ENCODE measurements at regions not wholly inside any gene's neighbourhood (a gene's known extent, or its start where the extent isn't known, plus 50 kb on each side); places are given as distances from the start of the nearest gene placed in this dataset.

DNA sequence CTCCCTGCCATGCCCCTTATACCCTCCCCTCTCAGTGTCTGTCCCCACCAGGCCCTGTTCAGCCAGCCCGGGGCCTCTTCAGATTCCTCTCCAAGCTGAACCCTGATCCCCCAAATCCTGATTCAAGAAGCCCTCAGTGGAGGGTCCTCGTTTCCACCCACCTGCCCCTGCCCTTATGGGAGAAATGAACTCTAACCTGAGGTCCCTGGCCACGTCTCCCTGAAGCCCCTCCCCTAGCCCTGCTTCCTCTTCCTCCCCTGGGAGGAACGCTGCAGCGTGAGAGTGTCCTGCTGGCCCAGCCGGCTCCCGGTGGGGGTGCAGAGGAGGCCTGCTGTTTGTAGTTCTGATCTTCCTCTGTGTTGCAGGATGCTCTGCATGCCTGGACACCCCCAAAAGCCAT, 56.7 kb upstream of the GLI2 start:
- peaks cover 3 to 4% of the 10 kb centered on the region in 2 donors for H3K4me1 ChIP-seq (replicated peaks in 1 of 2)
- 43 to 56% methylated on average over 1 to 5 of the region's 7 CpGs; no CpG with 5 or more reads in 8 of the 10 experiments for WGBS, 10 experiments
- in situ Hi-C loops (cut with MboI; ENCODE audit: low pct_unique_long_range_greater_than_20kb in 2 of 9, low sequenced_read_pairs in 9 of 9, unreplicated experiment in 9 of 9): loop anchor here in 5 of 9 experiments (5.0 to 25.0 kb wide), 2 partner anchors 332 to 342 kb away; partner anchors contain the start of gene INHBB (in 5 of the 5)

DNA sequence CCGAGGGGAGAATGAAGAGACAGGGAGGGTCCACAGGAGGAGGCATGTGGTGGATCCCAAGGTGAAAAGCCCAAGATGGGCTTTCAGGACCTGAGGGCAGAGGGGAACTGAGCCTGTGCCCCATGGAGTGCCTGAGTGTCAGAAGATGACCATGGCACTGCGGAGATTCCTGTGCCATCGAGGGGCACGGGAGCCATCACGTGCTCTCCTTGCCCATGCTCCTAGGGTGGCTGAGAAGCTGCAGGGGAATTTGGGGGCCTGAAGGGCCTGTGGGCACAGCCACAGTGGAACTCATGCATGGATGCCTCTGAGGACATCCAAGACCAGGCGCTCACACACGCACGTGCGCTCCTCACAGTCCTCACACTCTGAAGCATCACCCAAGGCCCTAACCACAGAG, 56.1 kb upstream of the GLI2 start:
- Histone ChIP-seq H3K27ac (no peak overlapping the region), H3K4me3 (no peak overlapping the region), H3K4me1 (replicated peaks in 1 of 2) (peaks cover 3 to 4% of the 10 kb centered on the region in 2 donors)
- no peak for ATAC-seq (replicated peaks in 6 of 8)
- WGBS, 10 experiments: 0 to 100% (median 87%) methylated on average over 1 to 4 of the region's 9 CpGs; no CpG with 5 or more reads in 5 of the 10 experiments
- in situ Hi-C loops (cut with MboI; ENCODE audit: low pct_unique_long_range_greater_than_20kb in 2 of 9, low sequenced_read_pairs in 9 of 9, unreplicated experiment in 9 of 9): loop anchor here in 5 of 9 experiments (5.0 to 25.0 kb wide), 2 partner anchors 332 to 342 kb away; partner anchors contain the start of gene INHBB (in 5 of the 5)

More for the DNA sequence above, 56.7 kb upstream of the GLI2 start:
- Histone ChIP-seq H3K4me3 (no peak overlapping the region), H3K27ac (no peak overlapping the region)
- ATAC-seq (replicated peaks in 6 of 8): no peak

DNA sequence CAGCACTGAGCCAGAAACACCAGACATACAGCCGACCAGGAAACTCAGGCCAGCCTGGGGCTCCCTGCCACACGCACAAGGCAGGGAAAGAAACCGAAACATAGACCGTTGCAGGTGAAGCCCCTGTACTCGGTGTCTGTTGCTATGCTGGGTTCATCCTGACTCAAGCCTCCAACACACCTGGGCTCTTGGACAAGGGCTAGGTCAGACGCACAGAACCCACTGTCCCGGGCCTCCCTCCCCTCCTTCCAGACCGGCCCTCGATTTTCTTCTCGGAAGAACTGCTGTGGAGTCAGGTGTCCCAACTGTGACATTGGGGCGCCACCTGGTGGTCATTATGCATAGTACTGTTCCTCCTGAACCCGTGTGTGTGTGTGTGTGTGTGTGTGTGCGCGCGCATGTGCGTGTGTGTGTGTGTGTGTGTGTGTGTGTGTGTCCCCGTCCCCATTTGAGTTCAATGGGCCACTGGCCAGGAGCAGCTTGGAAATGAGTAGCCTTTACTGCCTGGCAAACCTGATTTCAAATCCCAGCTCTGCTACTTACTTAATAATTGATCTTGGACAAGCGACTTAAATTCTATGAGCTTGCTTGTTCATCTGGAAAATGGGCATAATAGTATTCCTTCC, 55.4 kb upstream of the GLI2 start:
- peak; percentile 78 to 95 (median 94) for ATAC-seq (replicated peaks in 6 of 8)
- Histone ChIP-seq H3K4me1 (replicated peaks in 1 of 2) (peaks cover 3 to 4% of the 10 kb centered on the region in 2 donors), H3K4me3 (no peak overlapping the region), H3K27ac (no peak overlapping the region)
- WGBS, 10 experiments: 0 to 28% (median 17%) methylated on average over 1 to 11 of the region's 18 CpGs; no CpG with 5 or more reads in 7 of the 10 experiments
- in situ Hi-C loops (cut with MboI; ENCODE audit: low pct_unique_long_range_greater_than_20kb in 2 of 9, low sequenced_read_pairs in 9 of 9, unreplicated experiment in 9 of 9): loop anchor here in 7 of 9 experiments (10.0 to 25.0 kb wide), 2 partner anchors 335 to 343 kb away; partner anchors contain the start of gene INHBB (in 7 of the 7)

DNA sequence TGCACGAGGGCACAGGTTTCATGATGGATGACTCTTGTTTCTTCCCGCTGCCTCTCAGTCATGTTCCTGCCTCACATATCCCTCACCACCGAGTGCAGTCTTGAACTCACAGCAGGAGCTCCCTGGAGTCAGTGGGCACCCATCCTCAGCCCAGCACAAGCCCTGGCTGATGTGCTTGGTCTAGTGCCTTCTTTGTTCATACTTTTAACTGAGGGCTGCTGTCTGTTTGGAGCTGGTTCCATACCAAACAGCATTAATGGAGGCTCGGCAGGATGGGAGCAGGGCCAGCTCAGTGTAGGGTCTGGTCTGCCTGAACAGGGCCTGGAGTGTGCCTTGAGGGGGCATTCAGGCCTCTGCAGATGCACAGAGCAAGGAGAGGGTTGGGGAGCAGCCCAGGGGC, 54.5 kb upstream of the GLI2 start:
- ATAC-seq (replicated peaks in 6 of 8): no peak
- Histone ChIP-seq H3K27ac (no peak overlapping the region), H3K4me1 (replicated peaks in 1 of 2) (peaks cover 3 to 4% of the 10 kb centered on the region in 2 donors), H3K4me3 (no peak overlapping the region)
- 0 to 80% (median 60%) methylated on average over 1 to 3 of the region's 4 CpGs; no CpG with 5 or more reads in 5 of the 10 experiments for WGBS, 10 experiments
- in situ Hi-C loops (cut with MboI; ENCODE audit: low pct_unique_long_range_greater_than_20kb in 2 of 9, low sequenced_read_pairs in 9 of 9, unreplicated experiment in 9 of 9): loop anchor here in 7 of 9 experiments (10.0 to 25.0 kb wide), 2 partner anchors 336 to 344 kb away; partner anchors contain the start of gene INHBB (in 7 of the 7)

DNA sequence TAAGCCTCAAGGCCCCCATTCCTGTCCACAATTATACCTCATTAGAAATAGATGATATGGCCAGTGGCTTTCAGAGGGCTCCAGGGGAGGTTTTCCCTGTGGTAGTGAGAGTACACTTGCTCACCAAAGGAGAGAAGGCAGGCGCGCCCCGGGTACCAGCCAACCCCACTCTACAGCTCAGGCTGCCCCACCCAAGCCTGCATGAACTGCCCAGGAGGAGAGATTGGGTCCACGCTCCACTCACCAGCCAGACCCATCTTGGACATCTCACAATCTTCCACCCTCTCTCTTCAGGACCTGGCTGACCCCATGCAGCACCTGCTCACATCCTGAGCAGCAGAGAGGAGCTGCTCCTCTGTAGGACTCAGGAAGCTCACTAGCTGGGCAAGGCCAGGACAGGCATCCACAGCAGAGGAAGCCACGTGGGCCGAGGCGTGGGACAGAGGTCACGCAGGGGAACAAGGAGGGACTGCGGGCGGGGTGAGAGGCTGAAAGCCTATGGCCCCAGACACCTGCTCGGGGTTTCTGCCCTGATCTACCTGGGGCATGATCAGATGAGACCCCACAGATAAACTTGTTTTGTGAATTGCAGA, 53.9 kb upstream of the GLI2 start:
- H3K4me1 ChIP-seq (replicated peaks in 1 of 2): peaks cover 3 to 4% of the 10 kb centered on the region in 2 donors
- in situ Hi-C loops (cut with MboI; ENCODE audit: low pct_unique_long_range_greater_than_20kb in 2 of 9, low sequenced_read_pairs in 9 of 9, unreplicated experiment in 9 of 9): loop anchor here in 7 of 9 experiments (10.0 to 25.0 kb wide), 2 partner anchors 337 to 344 kb away; partner anchors contain the start of gene INHBB (in 7 of the 7)
- no peak overlapping the region for H3K27ac ChIP-seq
- no peak for ATAC-seq (replicated peaks in 6 of 8)
- H3K4me3 ChIP-seq: no peak overlapping the region
- WGBS, 10 experiments: 60 to 100% (median 83%) methylated on average over 1 to 8 of the region's 11 CpGs; no CpG with 5 or more reads in 5 of the 10 experiments

DNA sequence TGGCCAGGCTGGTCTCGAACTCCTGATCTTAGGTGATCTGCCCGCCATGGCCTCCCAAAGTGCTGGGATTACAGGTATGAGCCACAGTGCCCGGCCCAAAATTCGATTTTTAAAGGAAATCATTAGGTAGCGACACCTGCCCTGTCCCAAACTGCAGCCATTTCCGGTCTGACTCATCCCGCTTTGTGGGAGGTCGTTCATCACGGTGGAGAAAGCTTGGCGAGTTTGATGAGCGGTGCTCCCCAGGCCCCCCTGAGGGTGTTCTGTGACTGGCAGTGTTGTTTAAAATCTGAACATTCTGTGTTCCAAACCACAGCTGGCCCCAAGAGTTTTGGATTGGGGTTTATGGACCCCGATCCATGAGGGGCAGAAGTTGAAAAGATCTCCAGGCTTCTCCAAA, 53.0 kb upstream of the GLI2 start:
- Histone ChIP-seq H3K4me3 (no peak overlapping the region), H3K27ac (no peak overlapping the region), H3K4me1 (replicated peaks in 1 of 2) (peaks cover 3 to 4% of the 10 kb centered on the region in 2 donors)
- in situ Hi-C loops (cut with MboI; ENCODE audit: low pct_unique_long_range_greater_than_20kb in 2 of 9, low sequenced_read_pairs in 9 of 9, unreplicated experiment in 9 of 9): loop anchor here in 7 of 9 experiments (10.0 to 25.0 kb wide), 2 partner anchors 338 to 345 kb away; partner anchors contain the start of gene INHBB (in 7 of the 7)
- ATAC-seq (replicated peaks in 6 of 8): no peak
- WGBS, 10 experiments: 19 to 100% (median 66%) methylated on average over 1 to 11 of the region's 12 CpGs; no CpG with 5 or more reads in 2 of the 10 experiments

DNA sequence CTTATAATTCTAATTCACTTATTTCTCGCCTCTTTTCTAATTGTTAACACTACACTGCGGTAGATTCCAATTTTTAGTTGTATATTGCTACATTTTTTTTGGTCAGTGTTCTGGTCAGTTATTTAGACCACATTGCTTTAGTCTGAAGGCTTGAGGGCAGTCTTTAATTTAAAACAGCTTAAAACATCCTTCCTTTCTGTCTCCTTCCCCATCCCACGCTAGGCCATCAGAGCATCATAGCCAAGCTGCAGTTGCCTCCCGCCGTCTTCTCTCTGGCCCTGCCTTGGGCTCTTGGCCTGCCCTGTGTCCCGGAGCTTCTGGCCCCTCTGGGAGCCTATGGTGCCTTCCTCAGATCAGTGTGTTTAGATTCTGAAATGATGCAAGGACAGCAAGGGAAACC, 52.6 kb upstream of the GLI2 start:
- Histone ChIP-seq H3K4me1 (replicated peaks in 1 of 2) (peaks cover 3 to 4% of the 10 kb centered on the region in 2 donors), H3K4me3 (no peak overlapping the region), H3K27ac (no peak overlapping the region)
- in situ Hi-C loops (cut with MboI; ENCODE audit: low pct_unique_long_range_greater_than_20kb in 2 of 9, low sequenced_read_pairs in 9 of 9, unreplicated experiment in 9 of 9): loop anchor here in 7 of 9 experiments (10.0 to 25.0 kb wide), 2 partner anchors 338 to 346 kb away; partner anchors contain the start of gene INHBB (in 7 of the 7)
- 33 to 100% (median 68%) methylated on average over 2 to 6 of the region's 6 CpGs for WGBS, 10 experiments
- no peak for ATAC-seq (replicated peaks in 6 of 8)

DNA sequence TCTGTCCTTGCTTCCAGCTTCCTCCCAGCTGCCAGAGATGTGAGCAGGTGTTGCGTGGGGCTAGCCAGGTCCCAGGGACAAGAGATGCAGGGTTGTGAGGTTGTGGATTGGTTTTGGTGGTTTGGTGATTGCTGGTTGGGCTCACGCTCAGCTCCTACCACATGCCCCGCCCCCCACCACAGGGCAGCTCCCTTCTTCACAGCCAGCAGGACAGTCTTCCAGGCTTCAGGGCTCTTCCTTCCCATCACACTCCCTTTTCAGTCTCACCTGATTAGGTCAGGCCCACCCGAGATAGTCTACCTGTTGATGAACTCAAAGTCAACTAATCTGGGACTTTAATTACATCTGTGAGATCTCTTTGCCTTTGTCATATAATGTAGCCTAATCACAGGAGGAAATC, 52.0 kb upstream of the GLI2 start:
- ATAC-seq (replicated peaks in 6 of 8): no peak
- no peak overlapping the region for H3K27ac ChIP-seq
- H3K4me1 ChIP-seq (replicated peaks in 1 of 2): peaks cover 3 to 4% of the 10 kb centered on the region in 2 donors
- WGBS, 10 experiments: 29 to 100% (median 80%) methylated on average over 1 to 2 of the region's 4 CpGs; no CpG with 5 or more reads in 4 of the 10 experiments
- in situ Hi-C loops (cut with MboI; ENCODE audit: low pct_unique_long_range_greater_than_20kb in 2 of 9, low sequenced_read_pairs in 9 of 9, unreplicated experiment in 9 of 9): loop anchor here in 7 of 9 experiments (10.0 to 25.0 kb wide), 2 partner anchors 339 to 346 kb away; partner anchors contain the start of gene INHBB (in 7 of the 7)
- no peak overlapping the region for H3K4me3 ChIP-seq

DNA sequence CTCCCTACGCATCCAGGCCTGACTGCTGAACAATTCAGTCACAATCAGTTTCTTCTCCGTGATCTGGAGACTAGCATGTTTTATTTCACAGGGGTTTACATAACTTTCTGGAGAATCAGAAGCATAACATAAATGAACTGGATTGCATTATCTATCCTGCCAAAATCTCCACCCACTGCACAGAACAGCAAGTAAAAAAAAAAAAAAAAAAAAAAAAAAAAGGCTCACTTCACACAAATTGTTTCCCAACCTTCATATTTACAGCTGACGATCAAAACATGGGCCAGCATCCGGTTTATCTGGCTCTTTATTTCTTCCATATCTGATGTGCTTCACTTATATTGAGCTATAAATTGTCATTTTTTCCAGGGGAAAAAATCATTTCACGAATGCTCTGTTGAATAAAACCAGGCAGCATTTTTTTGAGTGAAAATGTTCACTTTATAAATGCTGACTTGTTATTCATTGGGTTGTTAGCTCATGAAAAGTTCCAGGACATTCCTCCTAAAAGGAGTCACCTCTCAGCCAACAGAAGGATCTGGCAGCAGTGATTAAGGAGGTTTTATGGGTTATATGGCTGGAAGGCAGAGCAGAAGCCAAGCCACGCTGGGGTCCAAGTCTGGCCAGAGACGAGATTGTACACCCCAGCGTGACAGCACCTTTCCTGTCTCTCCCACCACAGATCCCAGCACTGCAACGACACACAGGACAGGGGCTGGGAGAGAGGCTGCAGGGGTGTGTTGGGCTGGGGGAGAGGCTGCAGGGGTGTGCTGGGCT, 51.2 kb upstream of the GLI2 start:
- Histone ChIP-seq H3K4me1 (replicated peaks in 1 of 2) (peaks cover 3 to 4% of the 10 kb centered on the region in 2 donors), H3K4me3 (no peak overlapping the region), H3K27ac (no peak overlapping the region)
- ATAC-seq (replicated peaks in 6 of 8): no peak
- WGBS, 10 experiments: 13 to 100% (median 80%) methylated on average over 1 to 8 of the region's 9 CpGs; no CpG with 5 or more reads in 2 of the 10 experiments
- in situ Hi-C loops (cut with MboI; ENCODE audit: low pct_unique_long_range_greater_than_20kb in 2 of 9, low sequenced_read_pairs in 9 of 9, unreplicated experiment in 9 of 9): loop anchor here in 7 of 9 experiments (10.0 to 25.0 kb wide), 2 partner anchors 340 to 347 kb away; partner anchors contain the start of gene INHBB (in 7 of the 7)

DNA sequence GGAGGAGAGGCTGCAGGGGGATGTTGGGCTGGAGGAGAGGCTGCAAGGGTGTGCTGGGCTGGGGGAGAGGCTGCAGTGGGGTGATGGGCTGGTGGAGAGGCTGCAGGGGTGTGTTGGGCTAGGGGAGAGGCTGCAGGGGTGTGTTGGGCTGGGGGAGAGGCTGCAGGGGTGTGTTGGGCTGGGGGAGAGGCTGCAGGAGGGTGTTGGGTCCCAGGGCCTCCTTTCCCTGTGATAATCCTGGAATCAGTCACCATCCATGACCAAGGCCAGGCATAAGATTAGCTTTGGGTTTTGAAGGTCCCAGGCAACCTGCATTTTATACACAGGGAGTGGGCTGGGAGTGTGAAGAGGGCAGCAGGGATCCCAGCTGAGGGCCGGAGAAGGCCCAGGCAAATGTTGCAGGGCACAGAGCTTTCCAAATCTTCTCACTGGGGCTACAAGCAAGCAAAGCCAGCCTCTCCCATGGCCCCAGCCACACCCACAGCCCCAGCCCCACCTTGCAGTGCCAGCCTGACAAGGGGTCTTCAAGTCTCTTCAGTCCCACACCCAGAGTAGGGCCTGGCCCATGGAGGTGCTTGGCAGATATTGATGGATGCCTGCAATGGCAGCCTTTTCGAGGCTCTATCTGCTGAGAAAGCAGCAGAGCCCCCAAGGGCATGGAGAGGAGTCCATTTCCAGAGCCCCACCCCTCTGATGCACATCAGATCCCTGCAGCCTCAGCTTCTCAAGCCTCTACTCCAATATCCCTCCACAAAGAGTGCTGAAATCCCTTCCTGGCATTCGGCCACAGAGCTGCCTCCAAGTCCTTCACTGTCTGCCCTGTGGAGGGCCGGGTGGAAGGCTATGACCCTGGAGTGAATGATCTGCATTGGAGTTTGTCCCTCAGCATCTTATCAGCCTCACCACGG, 50.3 kb upstream of the GLI2 start:
- Histone ChIP-seq H3K27ac (no peak overlapping the region), H3K4me1 (replicated peaks in 1 of 2) (no peaks in the 10 kb centered on the region), H3K4me3 (no peak overlapping the region)
- peak in 5 of 8 experiments; percentile 11 to 86 (median 69) for ATAC-seq (replicated peaks in 6 of 8)
- 17 to 86% (median 67%) methylated on average over 1 to 3 of the region's 5 CpGs; no CpG with 5 or more reads in 4 of the 10 experiments for WGBS, 10 experiments
- in situ Hi-C loops (cut with MboI; ENCODE audit: low pct_unique_long_range_greater_than_20kb in 2 of 9, low sequenced_read_pairs in 9 of 9, unreplicated experiment in 9 of 9): loop anchor here in 7 of 9 experiments (10.0 to 25.0 kb wide), 2 partner anchors 341 to 348 kb away; partner anchors contain the start of gene INHBB (in 7 of the 7)

Measured in motor neuron (in vitro differentiated cells).